ENCODE measurements at regions not wholly inside any gene's neighbourhood (a gene's known extent, or its start where the extent isn't known, plus 50 kb on each side); places are given as distances from the start of the nearest gene placed in this dataset.

DNA sequence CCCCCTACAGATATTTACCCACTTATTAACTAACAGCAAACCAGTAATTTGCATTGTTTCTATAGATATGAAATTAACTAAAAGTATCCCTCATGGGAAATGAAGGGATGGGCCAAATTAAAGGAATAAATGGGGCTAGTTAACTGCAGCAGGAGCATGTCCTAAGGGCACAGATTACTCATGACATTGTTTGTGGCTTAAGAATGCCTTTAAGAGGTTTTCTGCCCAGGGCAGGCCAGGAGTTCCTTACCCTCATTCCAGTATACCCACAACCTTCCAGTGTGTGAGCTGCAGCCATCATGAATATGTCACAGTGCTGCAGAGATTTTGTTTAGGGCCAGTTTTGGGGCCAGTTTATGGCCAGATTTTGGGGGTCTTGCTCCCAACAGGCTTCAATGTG, 1101.9 kb downstream of the PRIM2 start:
- Histone ChIP-seq H3K27ac (no peak overlapping the region), H3K27me3 (no peaks in the 10 kb centered on the region), H3K4me3 (no peak overlapping the region), H3K4me1 (replicated peaks in 1 of 2) (no peaks in the 10 kb centered on the region), H3K9me3 (replicated peaks in 1 of 3) (peaks cover 0 to 14% (median 4%) of the 10 kb centered on the region in 3 donors), H3K36me3 (replicated peaks in 1 of 2) (no peaks in the 10 kb centered on the region)
- TF ChIP-seq CTCF (IDR thresholded peaks at IDR 0.05) (no peak), POLR2A (IDR thresholded peaks at IDR 0.05) (no peak)
- intact Hi-C loops (cut with DNase I), result no loop called here
- DNase-seq, result no peak

Small RNAs in the stretch of these regions (small RNA-seq; reads per million reads assigned to genes)
- gene AL603755.1, result 0 reads per million in 2 donors
